SU-DHL-6 (cell line): ENCODE measurements at regions not wholly inside any gene's neighbourhood (a gene's known extent, or its start where the extent isn't known, plus 50 kb on each side); places are given as distances from the start of the nearest gene placed in this dataset.

Source experiments
- CTCF ChIP-seq: fragments of 200-600 bp; sonication (generic); IDR thresholded peaks from one replicate; pipeline ENCODE4 v1.5.1; 2017; ENCODE audit warnings: antibody characterized with exemption, mild to moderate bottlenecking, low read length, moderate library complexity; ENCODE audit not compliant: insufficient read depth, poor library complexity, severe bottlenecking
- EZH2phosphoT487 ChIP-seq: fragments of 200-600 bp; sonication (generic), shearing (Covaris generic); conservative IDR thresholded peaks from 2 replicates; pipeline ENCODE4 v1.6.1; 2018; ENCODE audit warnings: mild to moderate bottlenecking, antibody characterized with exemption, low read length, moderate library complexity, mixed read lengths

DNA sequence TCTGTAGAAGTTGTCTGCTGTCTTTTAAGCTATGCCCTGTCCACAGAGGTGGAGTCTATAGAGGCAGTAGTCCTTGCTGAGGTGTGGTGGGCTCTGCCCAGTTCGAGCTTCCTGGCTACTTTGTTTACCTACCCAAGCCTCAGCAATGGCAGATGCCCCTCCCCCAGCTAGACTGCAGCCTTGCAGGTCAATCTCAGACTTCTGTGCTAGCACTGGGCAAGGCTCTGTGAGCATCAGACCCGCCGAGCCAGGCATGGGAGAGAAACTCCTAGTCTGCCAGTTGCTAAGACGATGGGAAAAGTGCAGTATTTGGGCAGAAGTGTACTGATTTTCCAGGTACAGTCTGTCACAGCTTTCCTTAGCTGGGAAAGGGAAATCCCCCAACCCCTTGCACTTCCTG lies 694.1 kb upstream of the CDH6 start:
- TF ChIP-seq CTCF: no peak
- no peak for TF ChIP-seq EZH2phosphoT487
